ENCODE measurements at regions not wholly inside any gene's neighbourhood (a gene's known extent, or its start where the extent isn't known, plus 50 kb on each side); places are given as distances from the start of the nearest gene placed in this dataset.
A peak's percentile ranks its signal among the peaks of the same experiment; 100 is the strongest.

DNA sequence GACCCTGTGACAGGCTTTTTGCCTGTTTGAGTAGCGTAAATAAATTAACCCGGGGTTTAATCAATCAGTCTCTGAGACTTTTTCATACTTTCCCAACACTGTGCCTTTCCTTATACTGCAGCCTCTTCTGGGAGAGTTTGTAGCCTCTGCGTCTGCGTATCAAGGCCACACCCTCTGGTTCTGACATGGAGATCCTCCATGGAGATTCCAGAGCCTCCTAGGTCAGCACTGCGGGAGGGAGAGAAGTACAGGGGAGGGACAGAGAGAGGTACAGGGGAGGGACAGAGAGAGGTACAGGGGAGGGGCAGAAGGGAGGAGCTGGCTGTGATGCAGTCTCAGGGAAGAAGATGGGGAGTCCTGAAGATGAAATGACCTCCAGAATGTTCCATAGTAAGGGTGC, 166.0 kb downstream of the ARL4C start:
- TF ChIP-seq, protein P1, sequence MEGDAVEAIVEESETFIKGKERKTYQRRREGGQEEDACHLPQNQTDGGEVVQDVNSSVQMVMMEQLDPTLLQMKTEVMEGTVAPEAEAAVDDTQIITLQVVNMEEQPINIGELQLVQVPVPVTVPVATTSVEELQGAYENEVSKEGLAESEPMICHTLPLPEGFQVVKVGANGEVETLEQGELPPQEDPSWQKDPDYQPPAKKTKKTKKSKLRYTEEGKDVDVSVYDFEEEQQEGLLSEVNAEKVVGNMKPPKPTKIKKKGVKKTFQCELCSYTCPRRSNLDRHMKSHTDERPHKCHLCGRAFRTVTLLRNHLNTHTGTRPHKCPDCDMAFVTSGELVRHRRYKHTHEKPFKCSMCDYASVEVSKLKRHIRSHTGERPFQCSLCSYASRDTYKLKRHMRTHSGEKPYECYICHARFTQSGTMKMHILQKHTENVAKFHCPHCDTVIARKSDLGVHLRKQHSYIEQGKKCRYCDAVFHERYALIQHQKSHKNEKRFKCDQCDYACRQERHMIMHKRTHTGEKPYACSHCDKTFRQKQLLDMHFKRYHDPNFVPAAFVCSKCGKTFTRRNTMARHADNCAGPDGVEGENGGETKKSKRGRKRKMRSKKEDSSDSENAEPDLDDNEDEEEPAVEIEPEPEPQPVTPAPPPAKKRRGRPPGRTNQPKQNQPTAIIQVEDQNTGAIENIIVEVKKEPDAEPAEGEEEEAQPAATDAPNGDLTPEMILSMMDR (IDR thresholded peaks at IDR 0.05; ENCODE audit: unreplicated experiment): no peak
- Mint-ChIP-seq H3K36me3 (ENCODE audit: insufficient read depth, unreplicated experiment) (no peaks in the 10 kb centered on the region), H3K27me3 (ENCODE audit: unreplicated experiment) (peaks cover 22% of the 10 kb centered on the region), H3K9me3 (ENCODE audit: low read depth, unreplicated experiment) (no peaks in the 10 kb centered on the region), H3K27ac (ENCODE audit: unreplicated experiment) (no peak overlapping the region), H3K4me3 (ENCODE audit: low read depth, unreplicated experiment) (no peak overlapping the region), H3K4me1 (ENCODE audit: low read depth, unreplicated experiment) (no peaks in the 10 kb centered on the region)
- CTCF ChIA-PET: no interaction called here
- DNase-seq: no peak
- intact Hi-C loops (cut with micrococcal nuclease; ENCODE audit: unreplicated experiment): no loop called here
- no TSS peak for BruUV-seq (replicated peaks)

DNA sequence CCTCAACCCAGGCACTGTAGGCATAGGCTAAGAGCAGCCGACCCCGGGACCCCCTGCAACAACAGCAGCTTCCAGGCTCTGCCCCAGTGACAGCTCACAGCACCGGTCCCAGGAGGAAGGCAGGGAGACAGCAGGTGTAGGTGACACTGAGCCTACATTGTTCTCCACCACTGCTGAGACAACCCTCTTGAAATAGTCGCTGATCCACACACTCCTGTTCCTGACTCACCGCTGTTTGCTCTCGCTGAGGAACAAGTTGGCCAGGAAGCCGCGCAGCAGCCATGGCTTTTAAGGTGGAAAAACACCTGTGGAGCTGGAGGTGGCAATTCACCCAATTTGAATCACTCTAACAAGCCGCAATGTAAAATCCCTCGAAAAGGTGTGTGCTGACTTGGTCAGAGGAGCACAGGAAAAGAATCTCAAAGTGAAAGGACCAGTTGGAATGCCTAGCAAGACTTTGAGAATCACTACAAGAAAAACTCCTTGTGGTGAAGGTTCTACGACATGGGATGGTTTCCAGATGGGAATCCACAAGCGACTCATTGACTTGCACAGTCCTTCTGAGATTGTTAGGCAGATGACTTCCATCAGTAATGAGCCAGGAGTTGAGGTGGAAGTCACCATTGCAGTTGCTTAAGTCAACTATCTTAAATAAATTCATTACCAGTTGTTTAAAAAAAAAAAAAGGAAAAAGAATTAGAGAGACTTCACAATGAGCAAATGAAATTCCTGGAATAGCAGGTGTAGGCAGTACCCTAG, 167.5 kb downstream of the ARL4C start:
- intact Hi-C loops (cut with micrococcal nuclease; ENCODE audit: unreplicated experiment): no loop called here

GRCh38 chr2:234328444-234328990, 168.4 kb downstream of the ARL4C start:
- intact Hi-C loops (cut with micrococcal nuclease; ENCODE audit: unreplicated experiment): no loop called here
- peaks cover 22% of the 10 kb centered on the region for H3K27me3 Mint-ChIP-seq (ENCODE audit: unreplicated experiment)
- no peak overlapping the region for H3K4me3 Mint-ChIP-seq (ENCODE audit: low read depth, unreplicated experiment)
- no peaks in the 10 kb centered on the region for H3K4me1 Mint-ChIP-seq (ENCODE audit: low read depth, unreplicated experiment)
- DNase-seq: peak; percentile 2
- no peaks in the 10 kb centered on the region for H3K36me3 Mint-ChIP-seq (ENCODE audit: insufficient read depth, unreplicated experiment)
- no TSS peak for BruUV-seq (replicated peaks)
- CTCF ChIA-PET: no interaction called here
- TF ChIP-seq, protein P1 (IDR thresholded peaks at IDR 0.05; ENCODE audit: unreplicated experiment): no peak
- H3K27ac Mint-ChIP-seq (ENCODE audit: unreplicated experiment): no peak overlapping the region
- no peaks in the 10 kb centered on the region for H3K9me3 Mint-ChIP-seq (ENCODE audit: low read depth, unreplicated experiment)

More for the DNA sequence above, 167.5 kb downstream of the ARL4C start:
- Mint-ChIP-seq H3K36me3 (ENCODE audit: insufficient read depth, unreplicated experiment) (no peaks in the 10 kb centered on the region), H3K4me3 (ENCODE audit: low read depth, unreplicated experiment) (no peak overlapping the region), H3K27ac (ENCODE audit: unreplicated experiment) (no peak overlapping the region), H3K4me1 (ENCODE audit: low read depth, unreplicated experiment) (no peaks in the 10 kb centered on the region), H3K9me3 (ENCODE audit: low read depth, unreplicated experiment) (no peaks in the 10 kb centered on the region), H3K27me3 (ENCODE audit: unreplicated experiment) (peaks cover 22% of the 10 kb centered on the region)
- BruUV-seq (replicated peaks): no TSS peak
- TF ChIP-seq, protein P1 (IDR thresholded peaks at IDR 0.05; ENCODE audit: unreplicated experiment): no peak
- CTCF ChIA-PET: no interaction called here
- peak; percentile 24 for DNase-seq

GRCh38 chr2:234326694-234327093, 170.2 kb downstream of the ARL4C start:
- H3K27ac Mint-ChIP-seq (ENCODE audit: unreplicated experiment): no peak overlapping the region
- H3K4me3 Mint-ChIP-seq (ENCODE audit: low read depth, unreplicated experiment): no peak overlapping the region
- no peak for DNase-seq
- CTCF ChIA-PET: interaction anchor here (0.7 to 0.8 kb wide), 2 partner anchors 11 to 70 kb away, joined by 3 to 4 read pairs; no protein-coding TSS in a partner anchor
- H3K9me3 Mint-ChIP-seq (ENCODE audit: low read depth, unreplicated experiment): no peaks in the 10 kb centered on the region
- H3K36me3 Mint-ChIP-seq (ENCODE audit: insufficient read depth, unreplicated experiment): no peaks in the 10 kb centered on the region
- TF ChIP-seq, protein P1 (IDR thresholded peaks at IDR 0.05; ENCODE audit: unreplicated experiment): no peak
- intact Hi-C loops (cut with micrococcal nuclease; ENCODE audit: unreplicated experiment): no loop called here
- no peaks in the 10 kb centered on the region for H3K4me1 Mint-ChIP-seq (ENCODE audit: low read depth, unreplicated experiment)
- peaks cover 3% of the 10 kb centered on the region for H3K27me3 Mint-ChIP-seq (ENCODE audit: unreplicated experiment)
- no TSS peak for BruUV-seq (replicated peaks)

Measured in Calu3 (cell line).